Fibroblast of lung (primary cell): ENCODE measurements at regions not wholly inside any gene's neighbourhood (a gene's known extent, or its start where the extent isn't known, plus 50 kb on each side); places are given as distances from the start of the nearest gene placed in this dataset.

Experiments used
- EZH2 ChIP-seq: IDR thresholded peaks from 2 replicates; pipeline ENCODE4 v1.5.1; 2012; ENCODE audit warnings: low read length, control low read depth, mild to moderate bottlenecking; ENCODE audit errors: missing control alignments
- TF ChIP-seq, protein P1 (sequence below), 2 donors: IDR thresholded peaks in 1 of 2; conservative IDR thresholded peaks in 1 of 2; 1 replicate in 1 of 2; 2 replicates in 1 of 2; pipeline ENCODE4 v1.5.1; 2011 to 2012; ENCODE audit warnings: low read length in 2 of 2, control low read depth in 1 of 2, inconsistent platforms in 1 of 2, low read depth in 1 of 2, mild to moderate bottlenecking in 1 of 2

- TF ChIP-seq, protein P1, sequence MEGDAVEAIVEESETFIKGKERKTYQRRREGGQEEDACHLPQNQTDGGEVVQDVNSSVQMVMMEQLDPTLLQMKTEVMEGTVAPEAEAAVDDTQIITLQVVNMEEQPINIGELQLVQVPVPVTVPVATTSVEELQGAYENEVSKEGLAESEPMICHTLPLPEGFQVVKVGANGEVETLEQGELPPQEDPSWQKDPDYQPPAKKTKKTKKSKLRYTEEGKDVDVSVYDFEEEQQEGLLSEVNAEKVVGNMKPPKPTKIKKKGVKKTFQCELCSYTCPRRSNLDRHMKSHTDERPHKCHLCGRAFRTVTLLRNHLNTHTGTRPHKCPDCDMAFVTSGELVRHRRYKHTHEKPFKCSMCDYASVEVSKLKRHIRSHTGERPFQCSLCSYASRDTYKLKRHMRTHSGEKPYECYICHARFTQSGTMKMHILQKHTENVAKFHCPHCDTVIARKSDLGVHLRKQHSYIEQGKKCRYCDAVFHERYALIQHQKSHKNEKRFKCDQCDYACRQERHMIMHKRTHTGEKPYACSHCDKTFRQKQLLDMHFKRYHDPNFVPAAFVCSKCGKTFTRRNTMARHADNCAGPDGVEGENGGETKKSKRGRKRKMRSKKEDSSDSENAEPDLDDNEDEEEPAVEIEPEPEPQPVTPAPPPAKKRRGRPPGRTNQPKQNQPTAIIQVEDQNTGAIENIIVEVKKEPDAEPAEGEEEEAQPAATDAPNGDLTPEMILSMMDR (conservative IDR thresholded peaks at IDR 0.05 in 1 of 2, IDR thresholded peaks at IDR 0.05 in 1 of 2; ENCODE audit: low read depth in 1 of 2, low read length in 2 of 2), result no peak
- no peak for TF ChIP-seq EZH2
Observed at GRCh38 chr1:199261328-199261727, 622.5 kb downstream of the PTPRC start.
